OCI-LY1 (cell line): ENCODE measurements at regions not wholly inside any gene's neighbourhood (a gene's known extent, or its start where the extent isn't known, plus 50 kb on each side); places are given as distances from the start of the nearest gene placed in this dataset.

Experiments
- H2AFZ ChIP-seq: fragments of 200-600 bp; sonication (generic), shearing (Covaris generic); 2 replicates; pipeline ENCODE4 v1.6.0; 2014; ENCODE audit warnings: antibody characterized with exemption, mild to moderate bottlenecking, low read length
- H3F3A ChIP-seq: fragments of 200-600 bp; sonication (generic), shearing (Covaris generic); 2 replicates; pipeline ENCODE4 v1.6.0; 2014; ENCODE audit warnings: mild to moderate bottlenecking, antibody characterized with exemption, low read length, moderate library complexity; ENCODE audit not compliant: insufficient read depth
- H3K27ac ChIP-seq: fragments of 200-600 bp; sonication (generic); 2 replicates; pipeline ENCODE4 v1.5.1; 2014; ENCODE audit warnings: low read length, mixed run types, mild to moderate bottlenecking, low read depth; ENCODE audit not compliant: poor library complexity, severe bottlenecking
- H3K27me3 ChIP-seq: fragments of 200-600 bp; sonication (generic); 2 replicates; pipeline ENCODE4 v1.6.0; 2014; ENCODE audit warnings: antibody characterized with exemption, mild to moderate bottlenecking, low read length, moderate library complexity; ENCODE audit not compliant: insufficient read depth
- H3K36me3 ChIP-seq: fragments of 200-600 bp; sonication (generic); 2 replicates; pipeline ENCODE4 v1.6.1; 2014; ENCODE audit warnings: mild to moderate bottlenecking, antibody characterized with exemption, low read length, moderate library complexity, mixed read lengths; ENCODE audit not compliant: insufficient read depth
- H3K4me1 ChIP-seq: fragments of 200-600 bp; sonication (generic); 2 replicates; pipeline ENCODE4 v1.5.1; 2014; ENCODE audit warnings: mild to moderate bottlenecking, low read length, moderate library complexity; ENCODE audit not compliant: insufficient read depth, severe bottlenecking
- H3K4me2 ChIP-seq: fragments of 200-600 bp; sonication (generic), shearing (Covaris generic); 2 replicates; pipeline ENCODE4 v1.6.1; 2014; ENCODE audit warnings: low read length
- H3K4me3 ChIP-seq: fragments of 200-600 bp; sonication (generic); 2 replicates; pipeline ENCODE4 v1.5.1; 2014; ENCODE audit warnings: low read length, low read depth, mild to moderate bottlenecking, mixed read lengths; ENCODE audit not compliant: poor library complexity, severe bottlenecking
- H3K79me2 ChIP-seq: fragments of 200-600 bp; shearing (Covaris generic); 2 replicates; pipeline ENCODE4 v1.6.1; 2016; ENCODE audit warnings: mixed run types, low read length, mixed read lengths; ENCODE audit not compliant: insufficient read depth
- H3K9ac ChIP-seq: fragments of 200-600 bp; sonication (generic), shearing (Covaris generic); 2 replicates; pipeline ENCODE4 v1.6.1; 2014; ENCODE audit warnings: mild to moderate bottlenecking, low read length, mixed read lengths
- H3K9me2 ChIP-seq: fragments of 200-600 bp; sonication (generic), shearing (Covaris generic); 2 replicates; pipeline ENCODE4 v1.6.1; 2014; ENCODE audit warnings: low read depth, mild to moderate bottlenecking, low read length, mixed read lengths
- H3K9me3 ChIP-seq: fragments of 200-600 bp; shearing (Covaris generic); 2 replicates; pipeline ENCODE4 v1.6.1; 2014; ENCODE audit warnings: low read length, mixed read lengths
- H4K20me1 ChIP-seq: fragments of 200-600 bp; sonication (generic), shearing (Covaris generic); 2 replicates; pipeline ENCODE4 v1.6.0; 2016; ENCODE audit warnings: mild to moderate bottlenecking, low read length; ENCODE audit not compliant: insufficient read depth
- CTCF ChIP-seq: fragments of 200-600 bp; sonication (generic), shearing (Covaris generic); IDR thresholded peaks from 2 replicates; pipeline ENCODE4 v1.5.1; 2017; ENCODE audit warnings: mild to moderate bottlenecking, antibody characterized with exemption, low read length, moderate library complexity, mixed read lengths
- EZH2 ChIP-seq: fragments of 200-600 bp; sonication (generic), shearing (Covaris generic); IDR thresholded peaks from 2 replicates; pipeline ENCODE4 v1.8.0; 2017; ENCODE audit warnings: borderline replicate concordance, mixed run types, mild to moderate bottlenecking, antibody characterized with exemption, low read length, moderate library complexity, mixed read lengths

GRCh38 chr4:181845617-181846016 is 397.6 kb upstream of the TENM3 start:
- Histone ChIP-seq H3K9me2 (no peaks in the 10 kb centered on the region), H4K20me1 (no peaks in the 10 kb centered on the region), H3K9ac (no peak overlapping the region), H3K27ac (no peak overlapping the region), H3K79me2 (no peaks in the 10 kb centered on the region), H3F3A (no peaks in the 10 kb centered on the region), H3K36me3 (no peaks in the 10 kb centered on the region), H3K27me3 (no peaks in the 10 kb centered on the region), H3K4me3 (no peak overlapping the region), H3K4me1 (no peaks in the 10 kb centered on the region), H3K4me2 (no peak overlapping the region), H2AFZ (no peak overlapping the region), H3K9me3 (no peaks in the 10 kb centered on the region)
- TF ChIP-seq CTCF (no peak), EZH2 (no peak)

GRCh38 chr4:181846934-181847333 is 396.3 kb upstream of the TENM3 start:
- Histone ChIP-seq H3K9me2 (no peaks in the 10 kb centered on the region), H3K79me2 (no peaks in the 10 kb centered on the region), H2AFZ (no peak overlapping the region), H3F3A (no peaks in the 10 kb centered on the region), H3K9me3 (no peaks in the 10 kb centered on the region), H3K27ac (no peak overlapping the region), H4K20me1 (no peaks in the 10 kb centered on the region), H3K36me3 (no peaks in the 10 kb centered on the region), H3K4me1 (no peaks in the 10 kb centered on the region), H3K9ac (no peak overlapping the region), H3K4me3 (no peak overlapping the region), H3K4me2 (no peak overlapping the region), H3K27me3 (no peaks in the 10 kb centered on the region)
- TF ChIP-seq CTCF (no peak), EZH2 (no peak)

- H3K36me3 ChIP-seq, result no peaks in the 10 kb centered on the region
- no peaks in the 10 kb centered on the region for H3K9me3 ChIP-seq
- H3K4me3 ChIP-seq, result no peak overlapping the region
- H3K27ac ChIP-seq, result no peak overlapping the region
- TF ChIP-seq CTCF (no peak), EZH2 (no peak)
- H3K4me1 ChIP-seq, result no peaks in the 10 kb centered on the region
- no peaks in the 10 kb centered on the region for H4K20me1 ChIP-seq
- no peaks in the 10 kb centered on the region for H3K79me2 ChIP-seq
- H3K4me2 ChIP-seq, result no peak overlapping the region
- H3F3A ChIP-seq, result no peaks in the 10 kb centered on the region
- H3K9ac ChIP-seq, result no peak overlapping the region
- no peak overlapping the region for H2AFZ ChIP-seq
- H3K27me3 ChIP-seq, result no peaks in the 10 kb centered on the region
- H3K9me2 ChIP-seq, result no peaks in the 10 kb centered on the region
Observed at GRCh38 chr4:181848357-181848756, 394.8 kb upstream of the TENM3 start.
